ENCODE measurements at regions not wholly inside any gene's neighbourhood (a gene's known extent, or its start where the extent isn't known, plus 50 kb on each side); places are given as distances from the start of the nearest gene placed in this dataset.

DNA sequence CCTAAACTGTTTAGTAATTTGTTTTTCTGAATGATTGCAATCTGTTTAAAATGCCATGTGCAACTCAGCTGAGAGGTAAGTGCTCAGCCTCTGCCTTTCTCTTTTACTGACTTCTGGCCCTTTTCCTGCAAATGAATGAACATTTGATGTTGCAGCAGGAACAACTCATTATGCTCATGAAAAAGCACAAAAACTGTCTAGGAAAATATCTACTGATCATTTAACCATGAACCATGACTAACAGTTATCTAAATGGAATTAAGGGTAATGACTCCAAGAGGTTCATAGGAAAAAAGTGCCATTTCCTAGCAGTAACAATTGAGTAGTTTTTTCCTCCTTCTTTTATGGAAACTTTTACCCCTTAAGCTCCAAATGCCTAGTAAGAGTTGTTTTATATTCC, 70.6 kb upstream of the ANKH start:
- TF ChIP-seq, protein P1, sequence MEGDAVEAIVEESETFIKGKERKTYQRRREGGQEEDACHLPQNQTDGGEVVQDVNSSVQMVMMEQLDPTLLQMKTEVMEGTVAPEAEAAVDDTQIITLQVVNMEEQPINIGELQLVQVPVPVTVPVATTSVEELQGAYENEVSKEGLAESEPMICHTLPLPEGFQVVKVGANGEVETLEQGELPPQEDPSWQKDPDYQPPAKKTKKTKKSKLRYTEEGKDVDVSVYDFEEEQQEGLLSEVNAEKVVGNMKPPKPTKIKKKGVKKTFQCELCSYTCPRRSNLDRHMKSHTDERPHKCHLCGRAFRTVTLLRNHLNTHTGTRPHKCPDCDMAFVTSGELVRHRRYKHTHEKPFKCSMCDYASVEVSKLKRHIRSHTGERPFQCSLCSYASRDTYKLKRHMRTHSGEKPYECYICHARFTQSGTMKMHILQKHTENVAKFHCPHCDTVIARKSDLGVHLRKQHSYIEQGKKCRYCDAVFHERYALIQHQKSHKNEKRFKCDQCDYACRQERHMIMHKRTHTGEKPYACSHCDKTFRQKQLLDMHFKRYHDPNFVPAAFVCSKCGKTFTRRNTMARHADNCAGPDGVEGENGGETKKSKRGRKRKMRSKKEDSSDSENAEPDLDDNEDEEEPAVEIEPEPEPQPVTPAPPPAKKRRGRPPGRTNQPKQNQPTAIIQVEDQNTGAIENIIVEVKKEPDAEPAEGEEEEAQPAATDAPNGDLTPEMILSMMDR (IDR thresholded peaks at IDR 0.05; ENCODE audit: control extremely low read depth in 1 of 3, insufficient read depth in 1 of 3, low read depth in 1 of 3, low read length in 3 of 3): no peak
- TF ChIP-seq KDM1A (IDR thresholded peaks at IDR 0.05; ENCODE audit: borderline replicate concordance, low read length): no peak
- TF ChIP-seq EZH2 (IDR thresholded peaks at IDR 0.05; ENCODE audit: low read depth, low read length, severe bottlenecking): no peak
- no peak for TF ChIP-seq SIN3A (conservative IDR thresholded peaks at IDR 0.05 in 1 of 2, IDR thresholded peaks at IDR 0.05 in 1 of 2; ENCODE audit: low read depth in 1 of 2, low read length in 2 of 2)
- TF ChIP-seq TEAD4 (IDR thresholded peaks at IDR 0.05; ENCODE audit: low read depth, low read length): no peak
- no peak for TF ChIP-seq CEBPB (IDR thresholded peaks at IDR 0.05; ENCODE audit: low read depth, low read length)
- no peak for TF ChIP-seq TAF1 (IDR thresholded peaks at IDR 0.05; ENCODE audit: low read depth, low read length)
- no peak for TF ChIP-seq SP1 (IDR thresholded peaks at IDR 0.05; ENCODE audit: low read depth, low read length)
- no peak for TF ChIP-seq SUZ12 (IDR thresholded peaks at IDR 0.05; ENCODE audit: low read length)
- no peak for TF ChIP-seq ZNF274 (IDR thresholded peaks at IDR 0.05; ENCODE audit: borderline replicate concordance, extremely low read depth, low read length)
- TF ChIP-seq, protein P2, sequence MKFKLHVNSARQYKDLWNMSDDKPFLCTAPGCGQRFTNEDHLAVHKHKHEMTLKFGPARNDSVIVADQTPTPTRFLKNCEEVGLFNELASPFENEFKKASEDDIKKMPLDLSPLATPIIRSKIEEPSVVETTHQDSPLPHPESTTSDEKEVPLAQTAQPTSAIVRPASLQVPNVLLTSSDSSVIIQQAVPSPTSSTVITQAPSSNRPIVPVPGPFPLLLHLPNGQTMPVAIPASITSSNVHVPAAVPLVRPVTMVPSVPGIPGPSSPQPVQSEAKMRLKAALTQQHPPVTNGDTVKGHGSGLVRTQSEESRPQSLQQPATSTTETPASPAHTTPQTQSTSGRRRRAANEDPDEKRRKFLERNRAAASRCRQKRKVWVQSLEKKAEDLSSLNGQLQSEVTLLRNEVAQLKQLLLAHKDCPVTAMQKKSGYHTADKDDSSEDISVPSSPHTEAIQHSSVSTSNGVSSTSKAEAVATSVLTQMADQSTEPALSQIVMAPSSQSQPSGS (IDR thresholded peaks at IDR 0.05; ENCODE audit: low read length): no peak
- no peak for TF ChIP-seq RAD21 (IDR thresholded peaks at IDR 0.05 in 1 of 2, conservative IDR thresholded peaks at IDR 0.05 in 1 of 2; ENCODE audit: low read depth in 2 of 2, low read length in 2 of 2)
- TF ChIP-seq NRF1 (IDR thresholded peaks at IDR 0.05; ENCODE audit: low read depth, low read length): no peak

Measured in H1 (cell line).